Stimulated activated naive B cell treated with anti-CD40 and anti-IgM and Interleukin-4, amounts not matched to agents 10 μg/mL and 1 μg/mL and 100 μg/mL, for 72 hours (primary cell): ENCODE measurements at regions not wholly inside any gene's neighbourhood (a gene's known extent, or its start where the extent isn't known, plus 50 kb on each side); places are given as distances from the start of the nearest gene placed in this dataset.
"Not testable (repeated sequence)": the region's sequence is repeated elsewhere in the genome, so short reads cannot be mapped to it uniquely, and the experiment has no call there.

ENCODE experiments used
- ATAC-seq, 2 donors: fragments of 150-1000 bp; cut with Tn5 transposase; replicated peaks; 2 replicates each; pipeline ENCODE4 v1.10.0; 2021; ENCODE audit warnings: moderate library complexity in 1 of 2
- DNase-seq: peaks from one replicate; pipeline ENCODE4 v3.0.0; 2021
- H3K27ac Mint-ChIP-seq: one replicate; pipeline ENCODE4 v1.8.0; 2022; ENCODE audit warnings: mild to moderate bottlenecking, mixed read lengths
- H3K27me3 Mint-ChIP-seq, 2 donors: one replicate each; pipeline ENCODE4 v1.8.0; 2022; ENCODE audit warnings: mixed read lengths in 2 of 2
- H3K36me3 Mint-ChIP-seq, 2 donors: one replicate each; pipeline ENCODE4 v1.8.0; 2022; ENCODE audit warnings: mixed read lengths in 2 of 2, mild to moderate bottlenecking in 1 of 2
- H3K4me1 Mint-ChIP-seq, 2 donors: one replicate each; pipeline ENCODE4 v1.8.0; 2022; ENCODE audit warnings: mixed read lengths in 2 of 2, mild to moderate bottlenecking in 1 of 2
- H3K4me3 Mint-ChIP-seq, 2 donors: one replicate each; pipeline ENCODE4 v1.8.0; 2022; ENCODE audit warnings: mild to moderate bottlenecking in 2 of 2, mixed read lengths in 2 of 2, moderate library complexity in 1 of 2
- H3K9me3 Mint-ChIP-seq, 2 donors: one replicate each; pipeline ENCODE4 v1.8.0; 2022; ENCODE audit warnings: mixed read lengths in 2 of 2, mild to moderate bottlenecking in 1 of 2

DNA sequence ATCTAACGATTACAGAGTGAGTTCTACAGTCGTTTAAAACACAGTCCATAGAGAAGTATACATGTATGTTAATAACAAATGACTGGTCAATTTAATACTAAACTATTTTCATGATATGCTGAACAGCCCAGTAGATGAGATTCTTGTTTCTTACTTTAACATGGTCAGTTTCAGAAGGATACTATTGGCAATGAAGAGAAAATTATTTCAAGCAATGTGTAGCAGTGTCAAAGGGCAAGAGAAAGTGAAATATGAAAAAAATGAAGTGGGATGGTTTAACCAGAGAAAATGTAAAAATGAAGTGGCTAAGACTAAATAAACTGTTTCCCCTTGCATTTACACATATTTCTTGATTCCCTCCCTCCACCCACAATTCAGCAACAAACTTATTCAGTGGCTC, 192.1 kb upstream of the TTC14 start:
- no peak overlapping the region for H3K27ac Mint-ChIP-seq
- peaks cover 0 to 10% of the 10 kb centered on the region in 2 donors for H3K9me3 Mint-ChIP-seq
- no peaks in the 10 kb centered on the region for H3K36me3 Mint-ChIP-seq
- no peaks in the 10 kb centered on the region for H3K4me1 Mint-ChIP-seq
- H3K4me3 Mint-ChIP-seq: no peak overlapping the region
- H3K27me3 Mint-ChIP-seq: peaks cover 0 to 5% of the 10 kb centered on the region in 2 donors
- ATAC-seq (no peak), DNase-seq (no peak)

- Mint-ChIP-seq H3K4me3 (no peak overlapping the region), H3K4me1 (no peaks in the 10 kb centered on the region), H3K9me3 (peaks cover 0 to 10% of the 10 kb centered on the region in 2 donors), H3K27ac (no peak overlapping the region), H3K36me3 (no peaks in the 10 kb centered on the region), H3K27me3 (peaks cover 0 to 5% of the 10 kb centered on the region in 2 donors)
- no peak for DNase-seq
- ATAC-seq: no peak
Measured at GRCh38 chr3:180414157-180414556, 187.8 kb upstream of the TTC14 start.

GRCh38 chr3:180416111-180416594, 185.8 kb upstream of the TTC14 start:
- Mint-ChIP-seq H3K9me3 (peaks cover 3 to 10% of the 10 kb centered on the region in 2 donors), H3K27ac (no peak overlapping the region), H3K27me3 (peaks cover 0 to 5% of the 10 kb centered on the region in 2 donors), H3K36me3 (no peaks in the 10 kb centered on the region), H3K4me3 (no peak overlapping the region), H3K4me1 (no peaks in the 10 kb centered on the region)
- ATAC-seq: no peak
- DNase-seq: no peak

DNA sequence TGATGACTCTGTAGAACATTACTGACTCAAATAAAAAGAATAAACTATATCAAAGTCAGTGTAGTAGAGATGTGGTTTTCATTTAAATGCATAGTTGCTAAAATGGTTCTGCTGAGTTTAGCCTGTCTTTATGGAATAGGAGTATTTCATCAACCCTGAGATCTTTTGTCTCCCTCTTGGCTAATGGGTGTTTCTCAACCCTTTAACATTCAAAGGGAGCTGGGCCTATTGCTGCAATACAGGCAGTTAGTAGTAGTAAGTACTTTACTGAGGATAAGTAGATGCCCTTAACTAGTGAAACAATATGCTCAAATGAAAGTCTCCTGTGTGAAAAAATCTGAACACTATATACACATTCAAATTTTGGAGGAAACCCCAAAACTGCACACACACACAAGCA, 184.7 kb upstream of the TTC14 start:
- no peak overlapping the region for H3K4me3 Mint-ChIP-seq
- H3K4me1 Mint-ChIP-seq: no peaks in the 10 kb centered on the region
- no peak overlapping the region for H3K27ac Mint-ChIP-seq
- ATAC-seq (no peak), DNase-seq (no peak)
- no peaks in the 10 kb centered on the region for H3K27me3 Mint-ChIP-seq
- no peaks in the 10 kb centered on the region for H3K36me3 Mint-ChIP-seq
- peaks cover 4 to 7% of the 10 kb centered on the region in 2 donors for H3K9me3 Mint-ChIP-seq

- Mint-ChIP-seq H3K27ac (no peak overlapping the region), H3K27me3 (no peaks in the 10 kb centered on the region), H3K4me1 (no peaks in the 10 kb centered on the region), H3K36me3 (no peaks in the 10 kb centered on the region), H3K4me3 (no peak overlapping the region), H3K9me3 (peaks cover 3 to 4% of the 10 kb centered on the region in 2 donors)
- DNase-seq (no peak), ATAC-seq (no peak)
Measured at GRCh38 chr3:180420016-180420415, 181.9 kb upstream of the TTC14 start.

GRCh38 chr3:180420804-180421203, 181.2 kb upstream of the TTC14 start:
- H3K36me3 Mint-ChIP-seq: no peaks in the 10 kb centered on the region
- H3K27me3 Mint-ChIP-seq: no peaks in the 10 kb centered on the region
- no peak overlapping the region for H3K27ac Mint-ChIP-seq

GRCh38 chr3:180421221-180421620, 180.7 kb upstream of the TTC14 start:
- Mint-ChIP-seq H3K4me1 (no peaks in the 10 kb centered on the region), H3K9me3 (peaks cover 4% of the 10 kb centered on the region in 2 donors), H3K36me3 (no peaks in the 10 kb centered on the region), H3K27me3 (no peaks in the 10 kb centered on the region), H3K4me3 (no peak overlapping the region), H3K27ac (no peak overlapping the region)
- ATAC-seq (no peak), DNase-seq (no peak)

More at GRCh38 chr3:180420804-180421203, 181.2 kb upstream of the TTC14 start:
- no peak overlapping the region for H3K4me3 Mint-ChIP-seq
- H3K9me3 Mint-ChIP-seq: peaks cover 4% of the 10 kb centered on the region in 2 donors
- no peaks in the 10 kb centered on the region for H3K4me1 Mint-ChIP-seq
- no peak for ATAC-seq
- no peak for DNase-seq

DNA sequence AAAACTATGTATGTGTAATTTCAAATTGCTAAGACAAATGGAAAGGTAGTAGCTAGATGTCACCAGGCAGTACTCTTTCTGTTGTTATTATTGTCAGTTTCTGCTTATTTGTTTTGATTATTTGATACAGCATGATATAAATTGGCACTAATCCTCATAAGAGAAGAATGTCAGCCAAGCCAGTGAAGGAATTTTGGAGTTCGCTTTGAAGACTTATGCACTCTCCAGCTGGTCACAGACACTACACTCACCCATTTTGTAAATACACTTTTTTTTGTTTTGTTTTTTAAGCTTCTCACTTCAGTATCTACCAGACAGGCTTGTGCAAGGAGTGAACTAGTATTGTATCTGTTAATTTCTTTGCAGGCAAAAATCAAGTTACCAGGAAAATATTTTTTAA, 180.2 kb upstream of the TTC14 start:
- Mint-ChIP-seq H3K4me3 (no peak overlapping the region), H3K4me1 (no peaks in the 10 kb centered on the region), H3K27me3 (no peaks in the 10 kb centered on the region), H3K27ac (no peak overlapping the region), H3K36me3 (no peaks in the 10 kb centered on the region), H3K9me3 (peaks cover 4 to 5% of the 10 kb centered on the region in 2 donors)
- ATAC-seq: no peak
- no peak for DNase-seq

DNA sequence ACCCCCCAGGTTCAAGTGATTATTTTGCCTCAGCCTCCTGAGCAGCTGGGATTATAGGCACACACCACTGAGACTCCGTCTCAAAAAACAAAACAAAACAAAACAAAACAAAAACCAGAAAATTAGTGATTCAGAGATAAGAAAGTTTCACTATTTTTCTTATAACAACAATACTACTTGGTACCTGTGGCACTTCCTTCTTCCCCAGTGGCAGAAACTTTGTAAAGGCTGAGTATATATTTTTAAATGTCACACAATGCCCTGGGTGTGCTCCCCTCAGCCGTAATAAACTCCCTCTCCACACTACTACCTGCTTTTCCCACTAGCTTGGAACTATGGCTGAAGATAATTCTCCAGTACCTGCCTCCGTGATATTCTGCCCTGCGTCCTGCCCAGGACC, 177.7 kb upstream of the TTC14 start:
- not testable (repeated sequence) for ATAC-seq, H3K27me3 Mint-ChIP-seq

GRCh38 chr3:180430896-180431295, 171.1 kb upstream of the TTC14 start:
- H3K27ac Mint-ChIP-seq: no peak overlapping the region
- H3K4me3 Mint-ChIP-seq: no peak overlapping the region
- H3K27me3 Mint-ChIP-seq: no peaks in the 10 kb centered on the region
- DNase-seq (no peak), ATAC-seq (no peak)
- H3K9me3 Mint-ChIP-seq: peaks cover 5 to 8% of the 10 kb centered on the region in 2 donors
- H3K36me3 Mint-ChIP-seq: no peaks in the 10 kb centered on the region
- H3K4me1 Mint-ChIP-seq: no peaks in the 10 kb centered on the region

More for the DNA sequence above, 177.7 kb upstream of the TTC14 start:
- H3K27ac Mint-ChIP-seq, DNase-seq, H3K4me3 Mint-ChIP-seq, H3K4me1 Mint-ChIP-seq, H3K9me3 Mint-ChIP-seq, H3K36me3 Mint-ChIP-seq: not testable (repeated sequence)

DNA sequence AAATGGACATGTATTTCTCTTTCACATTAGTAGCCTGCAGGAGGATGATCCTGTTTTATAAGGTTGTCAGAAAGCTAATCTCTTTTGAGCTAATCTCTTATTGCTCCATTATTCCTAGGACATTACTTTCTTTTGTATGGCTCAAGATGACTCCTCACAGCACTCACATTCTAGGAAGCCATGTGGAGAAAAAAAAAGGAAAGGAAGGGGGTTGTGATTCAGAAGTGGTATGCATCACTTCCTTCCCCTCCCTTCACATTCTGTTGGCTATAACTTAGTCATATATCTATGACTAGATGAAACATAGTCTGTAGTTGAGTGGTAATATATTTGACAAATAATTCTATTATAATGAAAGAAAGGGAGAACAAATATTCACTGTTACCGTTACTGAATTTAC, 168.8 kb upstream of the TTC14 start:
- no peak for DNase-seq
- no peak for ATAC-seq
- Mint-ChIP-seq H3K4me3 (no peak overlapping the region), H3K27ac (no peak overlapping the region), H3K36me3 (no peaks in the 10 kb centered on the region), H3K9me3 (peaks cover 3 to 8% of the 10 kb centered on the region in 2 donors), H3K4me1 (no peaks in the 10 kb centered on the region), H3K27me3 (no peaks in the 10 kb centered on the region)

GRCh38 chr3:180447136-180447535, 154.8 kb upstream of the TTC14 start:
- Mint-ChIP-seq H3K36me3 (no peaks in the 10 kb centered on the region), H3K9me3 (peaks cover 4 to 7% of the 10 kb centered on the region in 2 donors), H3K27me3 (no peaks in the 10 kb centered on the region), H3K4me1 (no peaks in the 10 kb centered on the region), H3K4me3 (no peak overlapping the region), H3K27ac (no peak overlapping the region)
- ATAC-seq (no peak), DNase-seq (no peak)

GRCh38 chr3:180448407-180448806, 153.6 kb upstream of the TTC14 start:
- ATAC-seq, H3K9me3 Mint-ChIP-seq, H3K27me3 Mint-ChIP-seq, H3K4me3 Mint-ChIP-seq, DNase-seq, H3K36me3 Mint-ChIP-seq, H3K4me1 Mint-ChIP-seq: not testable (repeated sequence)
- H3K27ac Mint-ChIP-seq: peak overlapping the region; percentile 33

- Mint-ChIP-seq H3K9me3 (peaks cover 0 to 2% of the 10 kb centered on the region in 2 donors), H3K36me3 (no peaks in the 10 kb centered on the region), H3K27ac (no peak overlapping the region), H3K4me3 (no peak overlapping the region), H3K27me3 (no peaks in the 10 kb centered on the region), H3K4me1 (no peaks in the 10 kb centered on the region)
- ATAC-seq: no peak
- no peak for DNase-seq
Measured at GRCh38 chr3:180457225-180457624, 144.7 kb upstream of the TTC14 start.

- Mint-ChIP-seq H3K27ac (no peak overlapping the region), H3K4me3 (no peak overlapping the region), H3K9me3 (no peaks in the 10 kb centered on the region), H3K36me3 (no peaks in the 10 kb centered on the region), H3K4me1 (no peaks in the 10 kb centered on the region), H3K27me3 (no peaks in the 10 kb centered on the region)
- ATAC-seq (no peak), DNase-seq (no peak)
Measured at GRCh38 chr3:180466401-180467011, 135.5 kb upstream of the TTC14 start.
